ENCODE measurements at regions not wholly inside any gene's neighbourhood (a gene's known extent, or its start where the extent isn't known, plus 50 kb on each side); places are given as distances from the start of the nearest gene placed in this dataset.

- no peak for TF ChIP-seq CTCF (IDR thresholded peaks at IDR 0.05)
- no peak for TF ChIP-seq POLR2A (IDR thresholded peaks at IDR 0.05)
- TF ChIP-seq EP300 (IDR thresholded peaks at IDR 0.05), result no peak
Measured at GRCh38 chr10:129075927-129076326, 391.1 kb upstream of the MGMT start.

Data from ovary (tissue), 3 donors.